Stomach (tissue), 4 donors: ENCODE measurements at regions not wholly inside any gene's neighbourhood (a gene's known extent, or its start where the extent isn't known, plus 50 kb on each side); places are given as distances from the start of the nearest gene placed in this dataset.

Source experiments
- CTCF ChIP-seq, 7 experiments: fragments of 450-650 bp in 4 of 7; fragments of 200-600 bp in 3 of 7; sonication (generic) in 3 of 7; IDR thresholded peaks; one replicate each; pipeline ENCODE4 v1.5.1; 2016 to 2019; ENCODE audit warnings: antibody characterized with exemption in 7 of 7, control low read depth in 2 of 7, mild to moderate bottlenecking in 1 of 7
- POLR2A ChIP-seq, 4 donors: fragments of 450-650 bp; IDR thresholded peaks; one replicate each; pipeline ENCODE4 v1.6.1; 2016; ENCODE audit warnings: antibody characterized with exemption in 4 of 4, control low read depth in 2 of 4, mild to moderate bottlenecking in 1 of 4, moderate library complexity in 1 of 4
- POLR2AphosphoS5 ChIP-seq, 3 donors: sonication (generic); formaldehyde crosslinking; IDR thresholded peaks; one replicate each; pipeline ENCODE4 v1.6.1; 2016; ENCODE audit warnings: antibody characterized with exemption in 3 of 3

DNA sequence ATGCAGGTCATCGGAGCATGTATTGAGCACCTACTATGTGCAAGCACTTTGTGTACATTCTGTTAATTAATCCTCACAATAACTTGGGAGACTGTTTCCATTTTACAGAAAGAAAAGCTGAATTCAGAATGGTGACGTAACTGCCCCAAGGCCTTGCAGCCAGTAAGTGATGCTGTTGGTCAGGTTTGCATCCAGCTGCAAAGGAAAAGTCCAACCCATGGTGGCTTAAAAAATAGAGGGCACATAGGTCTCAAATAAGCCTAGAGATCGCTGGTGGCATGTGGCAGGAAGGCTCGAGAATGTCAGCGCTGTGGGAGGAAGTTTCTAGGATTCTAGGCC lies 83.8 kb upstream of the CHST15 start:
- no peak for TF ChIP-seq POLR2A (IDR thresholded peaks at IDR 0.05)
- TF ChIP-seq CTCF (IDR thresholded peaks at IDR 0.05) = no peak
- TF ChIP-seq POLR2AphosphoS5 (IDR thresholded peaks at IDR 0.05) = no peak
